GM12873 (cell line): ENCODE measurements at regions not wholly inside any gene's neighbourhood (a gene's known extent, or its start where the extent isn't known, plus 50 kb on each side); places are given as distances from the start of the nearest gene placed in this dataset.

Source experiments
- CTCF ChIP-seq: IDR thresholded peaks from 2 replicates; pipeline ENCODE4 v1.5.1; 2012; ENCODE audit warnings: low read depth, mild to moderate bottlenecking, moderate library complexity, low read length, control low read depth; ENCODE audit not compliant: insufficient read depth; ENCODE audit errors: missing control alignments

DNA sequence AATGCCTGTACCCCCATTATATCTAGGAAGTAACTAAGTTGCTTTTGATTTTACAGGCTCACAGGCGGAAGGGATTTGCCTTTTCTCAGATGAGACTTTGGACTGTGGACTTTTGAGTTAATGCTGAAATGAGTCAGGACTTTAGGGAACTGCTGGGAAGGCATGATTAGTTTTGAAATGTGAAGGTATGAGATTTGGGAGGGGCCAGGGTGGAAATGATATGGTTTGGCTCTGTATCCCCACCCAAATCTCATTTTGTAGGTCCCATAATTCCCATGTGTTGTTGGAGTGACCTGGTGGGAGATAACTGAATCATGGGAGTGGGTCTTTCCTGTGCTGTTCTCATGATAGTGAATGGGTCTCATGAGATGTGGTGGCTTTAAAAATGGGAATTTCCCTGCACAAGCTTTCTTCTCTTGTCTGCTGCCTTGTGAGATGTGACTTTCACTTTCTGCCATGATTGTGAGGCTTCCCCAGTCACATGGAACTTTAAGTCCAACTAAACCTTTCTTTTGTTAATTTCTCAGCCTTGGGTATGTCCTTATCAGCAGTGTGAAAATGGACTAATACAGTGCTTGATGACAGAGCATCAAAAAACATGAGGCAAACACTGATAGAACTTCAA is 1119.5 kb downstream of the PLA2G4A start:
- no peak for TF ChIP-seq CTCF

DNA sequence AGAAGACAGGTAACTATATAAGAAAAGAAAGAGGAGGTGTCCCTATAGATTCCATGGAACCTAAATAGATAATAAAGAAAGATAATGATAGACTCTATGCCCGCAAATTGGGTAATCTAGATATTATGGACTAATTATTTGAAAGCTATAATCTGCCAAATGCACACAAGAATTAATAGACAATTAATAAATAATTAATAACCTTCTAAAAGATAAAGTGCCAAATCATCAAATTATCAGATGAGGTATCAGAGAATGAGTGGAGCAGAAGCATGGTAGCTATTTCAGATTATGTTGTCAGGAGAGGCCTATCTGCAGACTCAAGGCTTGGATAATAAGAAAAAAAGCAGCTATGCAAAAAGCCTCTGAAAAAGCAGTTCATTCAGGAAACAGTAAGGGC is 1120.8 kb downstream of the PLA2G4A start:
- TF ChIP-seq CTCF: no peak

- TF ChIP-seq CTCF: no peak
These were observed 1123.1 kb downstream of the PLA2G4A start for GRCh38 chr1:187951817-187952216.

- TF ChIP-seq CTCF: no peak
These were observed 1123.7 kb downstream of the PLA2G4A start for GRCh38 chr1:187952446-187952845.

GRCh38 chr1:187956975-187957374 is 1128.2 kb downstream of the PLA2G4A start:
- no peak for TF ChIP-seq CTCF

GRCh38 chr1:187958207-187958606 is 1129.5 kb downstream of the PLA2G4A start:
- TF ChIP-seq CTCF: no peak

DNA sequence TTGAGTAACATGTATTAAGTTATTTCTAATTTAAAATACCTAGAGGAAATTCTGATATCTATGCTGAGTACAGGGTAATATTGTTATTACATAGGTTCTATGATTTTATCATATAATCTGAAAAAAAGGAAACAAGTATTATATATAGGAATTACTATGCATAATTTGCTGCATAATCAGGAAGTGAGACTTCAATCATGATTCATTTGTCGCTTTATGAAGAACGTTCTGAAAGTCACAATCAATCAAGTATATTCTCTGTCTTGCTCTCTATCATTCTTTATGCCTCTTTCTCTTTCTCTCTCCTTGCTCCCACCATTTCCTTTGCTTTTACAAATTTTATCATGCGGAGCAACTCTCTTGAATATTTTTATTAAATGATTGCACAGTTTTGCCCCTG is 1130.3 kb downstream of the PLA2G4A start:
- TF ChIP-seq CTCF: no peak

GRCh38 chr1:187960125-187960638 is 1131.4 kb downstream of the PLA2G4A start:
- TF ChIP-seq CTCF: no peak
